DND-41 (cell line): ENCODE measurements at regions not wholly inside any gene's neighbourhood (a gene's known extent, or its start where the extent isn't known, plus 50 kb on each side); places are given as distances from the start of the nearest gene placed in this dataset.

Experiments
- EZH2 ChIP-seq: IDR thresholded peaks from 3 replicates; pipeline ENCODE4 v1.6.1; 2012; ENCODE audit warnings: borderline replicate concordance, low read depth, mild to moderate bottlenecking, moderate library complexity, low read length, inconsistent platforms; ENCODE audit not compliant: severe bottlenecking
- TF ChIP-seq, protein P1 (sequence below): IDR thresholded peaks from 2 replicates; pipeline ENCODE4 v1.5.1; 2012; ENCODE audit warnings: borderline replicate concordance, low read length, moderate library complexity, mild to moderate bottlenecking; ENCODE audit not compliant: poor library complexity, severe bottlenecking; ENCODE audit errors: extremely low read depth

DNA sequence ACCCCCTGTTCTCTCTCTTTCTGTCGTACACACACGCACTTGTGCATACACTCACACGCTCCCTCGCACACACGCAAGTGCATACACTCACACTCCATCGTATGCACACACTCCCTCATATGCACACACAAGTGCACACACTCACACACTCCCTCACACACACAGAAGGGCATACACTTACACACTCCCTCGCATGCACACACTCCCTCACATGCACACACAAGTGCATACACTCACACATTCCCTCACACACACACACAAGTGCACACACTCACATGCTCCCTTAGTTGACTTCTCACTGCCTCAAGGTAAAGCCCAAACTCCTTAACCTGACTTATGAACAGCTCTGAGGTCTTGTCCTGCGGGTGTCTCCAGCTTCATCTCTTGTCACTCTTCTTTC, 78.7 kb downstream of the NOG start:
- no peak for TF ChIP-seq EZH2
- TF ChIP-seq, protein P1, sequence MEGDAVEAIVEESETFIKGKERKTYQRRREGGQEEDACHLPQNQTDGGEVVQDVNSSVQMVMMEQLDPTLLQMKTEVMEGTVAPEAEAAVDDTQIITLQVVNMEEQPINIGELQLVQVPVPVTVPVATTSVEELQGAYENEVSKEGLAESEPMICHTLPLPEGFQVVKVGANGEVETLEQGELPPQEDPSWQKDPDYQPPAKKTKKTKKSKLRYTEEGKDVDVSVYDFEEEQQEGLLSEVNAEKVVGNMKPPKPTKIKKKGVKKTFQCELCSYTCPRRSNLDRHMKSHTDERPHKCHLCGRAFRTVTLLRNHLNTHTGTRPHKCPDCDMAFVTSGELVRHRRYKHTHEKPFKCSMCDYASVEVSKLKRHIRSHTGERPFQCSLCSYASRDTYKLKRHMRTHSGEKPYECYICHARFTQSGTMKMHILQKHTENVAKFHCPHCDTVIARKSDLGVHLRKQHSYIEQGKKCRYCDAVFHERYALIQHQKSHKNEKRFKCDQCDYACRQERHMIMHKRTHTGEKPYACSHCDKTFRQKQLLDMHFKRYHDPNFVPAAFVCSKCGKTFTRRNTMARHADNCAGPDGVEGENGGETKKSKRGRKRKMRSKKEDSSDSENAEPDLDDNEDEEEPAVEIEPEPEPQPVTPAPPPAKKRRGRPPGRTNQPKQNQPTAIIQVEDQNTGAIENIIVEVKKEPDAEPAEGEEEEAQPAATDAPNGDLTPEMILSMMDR, result no peak
